ENCODE measurements at regions not wholly inside any gene's neighbourhood (a gene's known extent, or its start where the extent isn't known, plus 50 kb on each side); places are given as distances from the start of the nearest gene placed in this dataset.

GRCh38 chr7:41065663-41066062 is 637.2 kb downstream of the INHBA start:
- DNase-seq = no peak

GRCh38 chr7:41063116-41063515 is 639.8 kb downstream of the INHBA start:
- DNase-seq = no peak

GRCh38 chr7:41060796-41061195 is 642.1 kb downstream of the INHBA start:
- no peak for DNase-seq

- no peak for DNase-seq
These were observed 643.1 kb downstream of the INHBA start for GRCh38 chr7:41059796-41060195.

GRCh38 chr7:41058986-41059741 is 643.7 kb downstream of the INHBA start:
- no peak for DNase-seq

- no peak for DNase-seq
These were observed 647.8 kb downstream of the INHBA start for GRCh38 chr7:41054960-41055661.

GRCh38 chr7:41053820-41054219 is 649.1 kb downstream of the INHBA start:
- no peak for DNase-seq

GRCh38 chr7:41052736-41053135 is 650.2 kb downstream of the INHBA start:
- DNase-seq = no peak

GRCh38 chr7:41052201-41052600 is 650.7 kb downstream of the INHBA start:
- DNase-seq = no peak

GRCh38 chr7:41051535-41051934 is 651.4 kb downstream of the INHBA start:
- peak; percentile 81 for DNase-seq

- DNase-seq = no peak
These were observed 651.8 kb downstream of the INHBA start for GRCh38 chr7:41051062-41051461.

GRCh38 chr7:41048771-41049170 is 654.1 kb downstream of the INHBA start:
- DNase-seq = no peak

- no peak for DNase-seq
These were observed 655.1 kb downstream of the INHBA start for GRCh38 chr7:41047789-41048191.

- DNase-seq = no peak
These were observed 655.7 kb downstream of the INHBA start for GRCh38 chr7:41047211-41047610.

GRCh38 chr7:41046776-41047175 is 656.1 kb downstream of the INHBA start:
- no peak for DNase-seq

GRCh38 chr7:41046221-41046761 is 656.6 kb downstream of the INHBA start:
- no peak for DNase-seq

- DNase-seq = no peak
These were observed 657.2 kb downstream of the INHBA start for GRCh38 chr7:41045556-41046123.

GRCh38 chr7:41039981-41040380 is 662.9 kb downstream of the INHBA start:
- no peak for DNase-seq

- DNase-seq = no peak
These were observed 663.4 kb downstream of the INHBA start for GRCh38 chr7:41039386-41039953.

- no peak for DNase-seq
These were observed 664.7 kb downstream of the INHBA start for GRCh38 chr7:41038211-41038610.

GRCh38 chr7:41037691-41038090 is 665.2 kb downstream of the INHBA start:
- DNase-seq = peak; percentile 75

- DNase-seq = no peak
These were observed 667.1 kb downstream of the INHBA start for GRCh38 chr7:41035794-41036193.

GRCh38 chr7:41033500-41033899 is 669.4 kb downstream of the INHBA start:
- no peak for DNase-seq

Data from hindlimb muscle (tissue), 1 donor.